ENCODE measurements at regions not wholly inside any gene's neighbourhood (a gene's known extent, or its start where the extent isn't known, plus 50 kb on each side); places are given as distances from the start of the nearest gene placed in this dataset.

GRCh38 chr15:61518191-61518950 is 289.3 kb upstream of the RORA start:
- Histone ChIP-seq H3K4me1 (no peaks in the 10 kb centered on the region), H3K27ac (no peak overlapping the region), H3K9me3 (no peaks in the 10 kb centered on the region), H3K4me3 (no peak overlapping the region), H3K27me3 (no peaks in the 10 kb centered on the region), H3K36me3 (no peaks in the 10 kb centered on the region)
- no peak for TF ChIP-seq CTCF (IDR thresholded peaks at IDR 0.05)
- DNase-seq: no peak
- intact Hi-C loops (cut with DNase I; ENCODE audit: low total_unique reads): no loop called here

GRCh38 chr15:61517776-61518175 is 288.7 kb upstream of the RORA start:
- Histone ChIP-seq H3K36me3 (no peaks in the 10 kb centered on the region), H3K27me3 (no peaks in the 10 kb centered on the region), H3K4me1 (no peaks in the 10 kb centered on the region), H3K4me3 (no peak overlapping the region), H3K27ac (no peak overlapping the region), H3K9me3 (no peaks in the 10 kb centered on the region)
- DNase-seq: no peak
- intact Hi-C loops (cut with DNase I; ENCODE audit: low total_unique reads): no loop called here
- TF ChIP-seq CTCF (IDR thresholded peaks at IDR 0.05): no peak

- no peaks in the 10 kb centered on the region for H3K4me1 ChIP-seq
- H3K36me3 ChIP-seq: no peaks in the 10 kb centered on the region
- DNase-seq: no peak
- no peak overlapping the region for H3K4me3 ChIP-seq
- no peak overlapping the region for H3K27ac ChIP-seq
- no peak for TF ChIP-seq CTCF (IDR thresholded peaks at IDR 0.05)
- intact Hi-C loops (cut with DNase I; ENCODE audit: low total_unique reads): no loop called here
- no peaks in the 10 kb centered on the region for H3K9me3 ChIP-seq
- H3K27me3 ChIP-seq: no peaks in the 10 kb centered on the region
Observed at GRCh38 chr15:61517335-61517734, 288.2 kb upstream of the RORA start.

- TF ChIP-seq CTCF (IDR thresholded peaks at IDR 0.05): no peak
- no peak for DNase-seq
- Histone ChIP-seq H3K27me3 (no peaks in the 10 kb centered on the region), H3K9me3 (no peaks in the 10 kb centered on the region), H3K36me3 (no peaks in the 10 kb centered on the region), H3K4me3 (no peak overlapping the region), H3K27ac (no peak overlapping the region), H3K4me1 (no peaks in the 10 kb centered on the region)
- intact Hi-C loops (cut with DNase I; ENCODE audit: low total_unique reads): no loop called here
Observed at GRCh38 chr15:61511756-61512155, 282.7 kb upstream of the RORA start.

- no peaks in the 10 kb centered on the region for H3K9me3 ChIP-seq
- H3K27me3 ChIP-seq: no peaks in the 10 kb centered on the region
Observed at GRCh38 chr15:61511089-61511488, 282.0 kb upstream of the RORA start.

More at GRCh38 chr15:61511089-61511488, 282.0 kb upstream of the RORA start:
- no peak for TF ChIP-seq CTCF (IDR thresholded peaks at IDR 0.05)
- intact Hi-C loops (cut with DNase I; ENCODE audit: low total_unique reads): no loop called here
- no peak for DNase-seq
- no peak overlapping the region for H3K27ac ChIP-seq
- no peak overlapping the region for H3K4me3 ChIP-seq
- no peaks in the 10 kb centered on the region for H3K36me3 ChIP-seq
- H3K4me1 ChIP-seq: no peaks in the 10 kb centered on the region

Measured in tibial artery (tissue), 4 donors.